Right ventricle myocardium superior (tissue), 1 donor: ENCODE measurements at regions not wholly inside any gene's neighbourhood (a gene's known extent, or its start where the extent isn't known, plus 50 kb on each side); places are given as distances from the start of the nearest gene placed in this dataset.

Experiments used
- ATAC-seq: fragments of 200-7000 bp; cut with Tn5 transposase; one replicate; pipeline ENCODE4 v1.9.1; 2020; ENCODE audit warnings: mild to moderate bottlenecking; ENCODE audit not compliant: poor library complexity
- DNase-seq: peaks from one replicate; pipeline ENCODE4 v3.0.0-alpha.2; 2020
- intact Hi-C: fragments of 100-400 bp; cut with DNase I; formaldehyde crosslinking; loops from one replicate; pipeline ENCODE4 v1.11.2; 2022
- donor health status: DM: no; HTN: yes; CAD: no; lungs with severe emphysema.

DNA sequence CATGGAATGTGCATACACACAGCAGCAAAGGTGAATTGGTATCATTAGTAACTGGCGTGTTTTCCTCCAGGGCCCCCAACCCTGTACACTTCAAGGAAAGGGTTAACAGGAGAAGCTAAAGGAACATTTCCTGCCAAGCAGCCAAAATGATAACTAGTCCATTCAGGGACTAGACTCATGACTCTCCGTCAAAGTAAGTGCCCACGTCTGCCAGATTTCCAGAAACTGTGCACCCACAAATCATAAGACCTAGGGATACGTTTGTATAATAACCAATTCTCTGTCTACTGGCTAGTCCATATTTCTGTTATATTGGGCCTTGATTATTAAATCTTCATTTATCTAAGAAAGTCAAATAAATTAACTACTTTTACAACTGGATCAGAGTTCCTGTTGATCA, 76.0 kb upstream of the NHSL1 start:
- no peak for DNase-seq
- ATAC-seq: no peak
- intact Hi-C loops: no loop called here

DNA sequence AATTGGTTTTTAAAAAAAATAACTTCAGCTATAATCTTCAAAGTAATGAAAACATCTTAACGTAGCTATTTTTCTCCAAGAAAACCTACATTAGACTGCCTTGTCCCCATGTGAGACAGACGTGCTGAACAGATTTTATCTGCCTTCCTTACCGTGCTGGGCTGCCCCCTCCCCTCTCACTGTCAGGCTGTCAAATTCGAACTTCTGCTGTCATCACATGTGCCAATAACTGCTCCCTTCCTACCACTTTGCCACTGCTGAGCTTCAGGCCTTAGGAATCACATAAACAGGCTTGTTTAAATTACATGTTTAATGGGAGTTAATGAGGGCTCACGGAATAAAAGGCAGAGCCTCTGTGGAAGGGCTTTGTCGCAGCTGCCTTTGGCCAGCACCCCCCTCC, 77.0 kb upstream of the NHSL1 start:
- ATAC-seq (no peak), DNase-seq (no peak)
- intact Hi-C loops: no loop called here

DNA sequence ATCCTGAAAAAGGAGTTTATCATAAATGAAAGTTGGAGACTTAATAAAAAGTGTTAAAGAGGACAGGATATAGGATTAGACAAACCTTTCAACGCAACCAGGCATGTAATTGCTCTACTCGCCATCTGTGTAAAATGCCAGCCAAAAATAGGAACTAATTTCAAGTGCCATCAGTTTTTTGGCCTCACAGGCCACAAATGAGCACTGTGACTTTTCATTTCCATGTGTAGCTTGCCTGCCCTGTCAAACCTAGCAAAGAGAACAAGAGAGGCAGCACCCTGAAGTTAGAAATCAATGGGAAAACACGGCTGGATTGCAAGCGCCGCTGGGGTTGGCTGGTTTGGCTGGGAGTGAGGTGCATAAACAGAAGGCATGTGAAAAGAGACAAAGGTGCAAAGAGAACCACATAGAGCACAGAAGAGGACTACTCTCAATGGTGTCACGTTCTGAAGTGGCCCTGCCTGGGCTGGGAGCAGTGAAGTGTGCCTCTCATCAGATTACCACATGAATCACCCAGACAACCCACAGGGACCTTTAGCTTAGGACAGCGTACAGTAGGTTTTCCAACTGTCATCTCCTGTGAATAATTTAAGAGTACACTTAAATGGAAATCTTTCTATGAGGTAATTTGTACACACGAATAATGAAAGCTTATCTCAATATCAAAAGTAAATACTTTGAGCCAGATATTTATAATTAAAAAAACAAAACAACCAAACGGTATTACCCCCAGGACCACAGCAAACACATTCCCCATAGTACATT, 78.0 kb upstream of the NHSL1 start:
- ATAC-seq (peak; percentile 58), DNase-seq (no peak)
- intact Hi-C loops: no loop called here

DNA sequence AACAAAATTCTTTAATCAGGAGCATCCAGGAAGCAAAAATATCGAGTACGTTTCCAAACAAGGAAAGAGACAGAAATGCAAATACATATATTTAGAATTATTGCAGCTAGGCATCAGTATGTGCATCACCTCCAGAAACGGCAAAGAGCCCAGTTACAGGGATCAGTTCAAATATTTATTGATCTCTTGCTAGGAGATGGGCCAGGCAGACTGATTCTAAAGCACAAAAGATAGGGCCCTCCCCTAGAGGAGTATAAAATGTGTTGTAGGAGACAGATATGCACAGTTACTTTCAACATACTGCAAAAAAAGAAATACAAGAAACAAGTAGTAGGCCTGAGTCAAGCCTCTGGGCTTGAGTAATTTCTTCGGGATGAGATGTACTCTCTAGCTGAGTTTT, 80.7 kb upstream of the NHSL1 start:
- intact Hi-C loops: loop anchor here (10.0 kb wide), 1 partner anchor 285 kb away; no protein-coding TSS in a partner anchor
- no peak for ATAC-seq
- DNase-seq: no peak

DNA sequence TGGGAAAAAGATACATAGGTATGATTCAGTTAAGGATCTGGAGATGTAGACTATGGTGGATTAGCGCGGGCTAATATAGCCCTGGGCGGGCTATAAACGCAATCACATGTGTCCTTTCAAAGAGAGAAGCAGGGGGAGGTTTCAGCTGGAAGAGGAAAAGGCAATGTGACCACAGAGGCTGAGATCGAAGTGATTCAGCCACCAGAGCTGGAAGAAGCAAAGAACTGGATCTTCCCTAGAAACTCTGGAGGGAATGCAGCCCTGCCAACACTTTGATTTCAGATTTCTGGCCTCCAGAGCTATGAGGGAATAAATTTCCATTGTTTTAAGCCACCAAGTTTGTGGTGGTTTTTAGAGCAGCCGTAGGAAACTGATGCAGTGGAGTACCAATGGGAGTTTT, 81.5 kb upstream of the NHSL1 start:
- DNase-seq (no peak), ATAC-seq (no peak)
- intact Hi-C loops: loop anchor here (10.0 kb wide), 1 partner anchor 286 kb away; no protein-coding TSS in a partner anchor

DNA sequence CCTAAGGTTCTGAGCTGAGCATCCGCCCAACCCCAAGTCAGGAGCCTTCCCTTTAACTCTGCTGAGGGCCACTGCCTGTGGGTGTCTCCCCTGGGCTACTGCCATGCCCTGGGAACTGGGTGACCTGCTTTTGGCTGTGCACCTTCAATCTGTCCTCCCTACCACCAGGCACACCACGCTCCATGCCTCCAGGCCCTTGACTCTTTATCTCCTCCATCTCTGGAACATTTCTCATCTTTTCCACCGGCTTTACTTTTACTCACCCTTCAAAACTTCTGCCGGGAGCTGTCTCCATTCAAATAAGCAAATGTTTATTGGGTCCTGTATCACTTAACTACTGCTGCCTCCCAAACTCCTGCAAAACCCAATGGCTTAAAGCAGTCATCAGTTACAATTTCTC, 83.3 kb upstream of the NHSL1 start:
- intact Hi-C loops: loop anchor here (10.0 kb wide), 1 partner anchor 288 kb away; no protein-coding TSS in a partner anchor
- no peak for ATAC-seq
- no peak for DNase-seq

DNA sequence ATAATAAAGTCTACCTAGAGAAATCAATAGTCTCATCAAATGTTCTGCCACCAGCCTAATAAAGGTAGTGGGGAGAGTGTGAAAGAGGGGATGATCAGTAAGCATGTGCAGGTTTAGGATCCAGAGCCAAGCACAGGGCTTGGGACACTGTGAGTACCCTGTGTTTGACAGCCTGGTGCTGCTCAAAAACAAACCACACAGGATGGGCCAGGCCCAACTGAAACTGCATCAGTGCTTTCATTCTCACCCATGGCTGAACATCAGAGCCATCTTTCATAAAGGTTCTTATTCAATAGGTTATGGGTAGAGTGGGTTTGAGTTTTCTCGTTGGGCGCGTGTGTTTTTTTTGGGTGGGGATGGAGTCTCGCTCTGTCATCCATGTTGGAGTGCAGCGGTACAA, 87.3 kb upstream of the NHSL1 start:
- intact Hi-C loops: loop anchor here (2.0 to 10.0 kb wide), 2 partner anchors 158 to 292 kb away; no protein-coding TSS in a partner anchor
- no peak for DNase-seq
- ATAC-seq: no peak

- DNase-seq (peak; percentile 59), ATAC-seq (peak; percentile 73)
- intact Hi-C loops: loop anchor here (2.0 to 10.0 kb wide), 2 partner anchors 178 to 294 kb away; no protein-coding TSS in a partner anchor
Observed at GRCh38 chr6:138588805-138589434, 89.6 kb upstream of the NHSL1 start.

DNA sequence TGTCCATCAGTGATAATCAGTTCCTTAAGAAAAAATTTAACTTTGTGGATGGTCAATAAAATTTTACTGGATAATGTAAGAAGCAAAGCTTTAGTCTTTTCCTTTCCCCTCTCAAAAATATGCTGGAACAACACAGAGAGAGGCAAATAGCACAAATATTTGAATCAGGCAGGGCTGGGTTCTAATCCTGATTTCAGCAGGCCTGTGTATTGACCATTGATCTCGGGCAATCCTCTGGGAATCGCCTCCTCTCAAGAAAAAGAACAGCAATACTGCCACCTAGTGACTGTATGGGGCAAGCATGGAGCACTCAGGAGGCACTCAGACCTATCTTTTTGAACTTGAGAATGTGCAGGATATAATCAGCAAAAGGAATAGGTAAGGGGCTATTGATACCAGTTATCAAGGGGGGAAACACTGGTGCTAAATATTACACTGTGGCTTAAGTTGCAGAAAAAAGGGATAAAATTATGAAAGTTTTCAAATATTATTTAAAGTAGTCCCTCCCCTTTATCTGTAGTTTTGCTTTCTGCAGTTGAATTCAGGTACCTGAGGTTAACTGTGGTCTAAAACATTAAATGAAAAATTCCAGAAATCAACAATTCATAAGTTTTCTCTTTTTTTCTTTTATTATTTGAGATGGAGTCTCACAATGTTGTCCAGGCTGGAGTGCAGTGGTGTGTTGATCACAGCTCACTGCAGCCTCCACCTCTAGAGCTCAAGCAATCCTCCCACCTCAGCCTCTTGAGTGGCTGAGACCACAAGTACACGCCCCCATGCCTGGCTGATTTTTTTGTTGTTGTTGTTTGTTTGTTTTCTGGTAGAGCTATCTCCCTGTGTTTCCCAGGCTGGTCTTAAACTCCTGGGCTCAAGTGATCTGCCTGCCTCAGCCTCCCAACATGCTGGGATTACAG, 91.8 kb upstream of the NHSL1 start:
- ATAC-seq (peak; percentile 70), DNase-seq (no peak)
- intact Hi-C loops: loop anchor here (5.0 kb wide), 1 partner anchor 474 kb away; no protein-coding TSS in a partner anchor

DNA sequence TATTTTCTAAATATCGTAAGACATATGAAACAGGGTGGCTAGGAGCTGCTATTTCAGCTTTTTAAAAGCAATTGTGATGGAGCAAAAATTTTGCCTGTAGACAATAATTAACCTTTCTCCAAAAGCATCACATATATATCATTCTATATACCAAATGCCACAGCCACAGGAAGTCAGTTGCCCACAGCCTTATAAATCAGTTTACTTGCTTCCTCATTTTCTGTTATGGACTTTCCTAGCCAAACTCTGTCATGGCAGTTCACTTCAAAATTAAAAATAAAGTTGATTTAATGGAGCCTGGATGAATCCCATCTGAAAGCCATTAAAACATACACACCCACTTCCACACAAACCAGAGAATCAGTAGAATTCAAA, 93.4 kb upstream of the NHSL1 start:
- ATAC-seq (no peak), DNase-seq (no peak)
- intact Hi-C loops: loop anchor here (5.0 kb wide), 1 partner anchor 475 kb away; no protein-coding TSS in a partner anchor

DNA sequence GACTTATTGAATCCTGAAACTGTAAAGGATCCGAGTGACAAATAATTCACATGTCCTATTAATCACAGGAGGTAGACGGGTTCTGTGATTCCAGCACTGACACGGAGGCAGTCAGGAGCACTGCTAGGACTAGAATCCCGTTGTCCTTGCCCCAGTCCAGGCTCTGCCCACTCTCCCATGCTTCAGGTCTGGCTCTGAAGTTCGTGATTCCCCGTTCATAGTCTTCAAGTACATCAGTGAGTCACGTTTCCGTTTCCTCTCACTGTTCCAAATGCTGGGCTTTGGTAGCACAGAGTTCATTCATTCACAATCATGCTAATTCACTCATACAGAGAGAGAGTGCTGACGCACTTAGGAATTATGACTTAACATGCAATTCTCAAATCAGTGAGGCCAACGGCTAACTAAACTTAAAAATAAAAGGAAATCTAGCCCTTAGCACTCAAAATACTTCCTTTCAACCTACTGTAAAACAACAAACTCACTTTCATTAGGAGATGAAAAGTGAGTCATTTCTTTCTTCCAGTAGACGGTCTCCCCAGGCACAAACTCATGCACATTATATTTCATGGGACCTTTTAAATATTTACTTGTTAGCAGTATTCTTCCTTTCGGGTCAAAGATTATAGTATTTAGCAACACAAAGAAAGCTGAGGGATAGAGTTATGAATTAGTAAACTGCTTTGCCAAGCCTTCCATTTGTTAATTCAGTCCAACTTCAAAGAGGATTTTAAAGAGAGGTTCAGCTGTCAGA, 94.0 kb upstream of the NHSL1 start:
- intact Hi-C loops: loop anchor here (5.0 kb wide), 1 partner anchor 476 kb away; no protein-coding TSS in a partner anchor
- peak; percentile 72 for ATAC-seq
- no peak for DNase-seq

GRCh38 chr6:138593909-138594757, 94.8 kb upstream of the NHSL1 start:
- intact Hi-C loops: loop anchor here (5.0 kb wide), 1 partner anchor 477 kb away; no protein-coding TSS in a partner anchor
- DNase-seq (no peak), ATAC-seq (no peak)

DNA sequence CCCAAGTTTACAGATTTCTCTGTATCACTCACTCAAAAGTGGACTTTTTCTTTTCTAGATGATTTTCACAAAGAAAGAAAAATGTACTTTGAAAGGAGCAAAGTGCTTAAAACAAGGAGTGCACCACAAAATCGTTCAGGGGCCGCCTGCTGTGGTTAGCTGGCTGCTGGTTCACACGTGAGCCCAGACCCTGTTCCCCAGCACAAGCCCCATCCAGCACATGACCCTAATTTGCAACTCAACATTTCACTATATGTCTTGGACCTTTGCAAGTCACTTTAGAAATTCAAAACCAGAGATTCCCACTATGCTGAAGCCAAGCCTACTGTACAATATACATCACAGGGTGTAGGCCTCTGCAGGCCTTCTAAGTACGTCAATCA, 95.5 kb upstream of the NHSL1 start:
- ATAC-seq (no peak), DNase-seq (no peak)
- intact Hi-C loops: loop anchor here (5.0 kb wide), 1 partner anchor 477 kb away; no protein-coding TSS in a partner anchor

- ATAC-seq: no peak
- intact Hi-C loops: no loop called here
- no peak for DNase-seq
Observed at GRCh38 chr6:138596126-138596525, 96.8 kb upstream of the NHSL1 start.

DNA sequence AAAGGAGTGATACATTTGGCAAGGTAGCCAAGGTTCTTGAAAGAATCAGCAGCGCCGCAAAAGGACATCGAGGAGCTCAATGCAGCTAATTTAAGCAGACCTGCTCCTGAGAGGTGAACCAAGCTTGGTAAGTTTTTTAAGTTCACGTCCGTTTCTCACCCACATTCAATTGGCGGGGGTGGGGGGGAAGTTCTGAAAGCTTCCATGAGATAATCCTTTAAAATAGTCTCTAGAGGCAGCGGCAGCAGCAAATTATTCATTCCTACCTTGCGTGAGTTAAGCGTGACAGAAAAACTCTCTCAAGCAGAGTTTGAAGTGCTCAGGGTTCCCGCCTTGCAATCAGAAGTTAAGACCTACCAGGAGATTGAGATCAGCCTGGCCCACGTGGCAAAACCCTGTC, 97.3 kb upstream of the NHSL1 start:
- no peak for DNase-seq
- intact Hi-C loops: no loop called here

DNA sequence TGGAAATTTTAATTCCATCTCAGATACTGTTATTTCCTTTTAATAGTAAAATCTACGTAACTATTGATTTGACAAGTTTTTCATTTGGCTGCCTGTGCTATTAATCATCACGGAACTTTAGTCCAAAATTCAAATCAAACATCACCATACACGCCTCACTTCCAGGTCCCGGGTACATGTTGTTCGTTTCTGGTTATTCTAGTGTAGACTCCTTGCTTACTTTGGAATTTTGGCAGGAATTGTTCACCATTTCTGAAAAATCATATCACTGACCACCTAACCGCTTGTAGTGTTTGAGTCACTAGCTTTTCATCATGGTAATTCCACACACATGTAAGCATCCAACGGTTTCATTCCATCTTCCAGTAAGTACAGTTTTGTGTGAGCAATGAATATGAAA, 98.0 kb upstream of the NHSL1 start:
- ATAC-seq (no peak), DNase-seq (no peak)
- intact Hi-C loops: no loop called here

More for the DNA sequence above, 97.3 kb upstream of the NHSL1 start:
- peak; percentile 35 for ATAC-seq

DNA sequence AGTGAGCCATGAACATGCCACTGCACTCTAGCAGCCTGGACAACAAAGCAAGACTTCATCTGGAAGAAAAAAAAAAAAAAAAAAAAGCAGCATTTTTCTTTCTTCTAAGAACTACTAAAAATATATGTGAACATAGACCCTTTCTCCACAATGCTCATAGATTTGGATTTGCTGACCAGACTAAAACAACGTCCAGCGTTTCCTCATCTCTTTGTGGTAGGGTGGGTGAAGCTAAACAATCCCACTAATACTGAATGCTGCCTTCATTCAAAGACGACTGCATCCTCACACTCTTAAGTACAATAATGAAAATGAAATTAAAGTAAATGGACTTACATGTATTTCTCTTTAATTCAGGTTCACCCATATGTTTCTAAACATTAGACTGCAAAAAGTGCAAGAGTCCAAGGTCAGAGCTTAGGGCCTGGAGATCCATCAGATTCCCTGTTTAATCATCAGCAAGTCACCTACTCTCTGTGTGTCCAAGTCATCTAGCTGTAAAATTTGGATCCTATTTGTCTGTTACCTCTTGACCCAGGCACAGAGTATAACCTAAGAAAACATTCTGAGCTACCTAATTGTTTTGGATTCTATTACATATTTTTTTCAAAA, 99.4 kb upstream of the NHSL1 start:
- intact Hi-C loops: no loop called here
- ATAC-seq: no peak
- DNase-seq: no peak
